BE2C (cell line): ENCODE measurements at regions not wholly inside any gene's neighbourhood (a gene's known extent, or its start where the extent isn't known, plus 50 kb on each side); places are given as distances from the start of the nearest gene placed in this dataset.

ENCODE experiments used
- DNase-seq: peaks from one replicate; pipeline ENCODE4 v3.0.0-alpha.2; 2020
- H3K27me3 ChIP-seq: fragments of 250-450 bp; sonication (Bioruptor Pico); 2 replicates; pipeline ENCODE4 v1.5.1; 2020; ENCODE audit warnings: mild to moderate bottlenecking
- H3K36me3 ChIP-seq: fragments of 250-450 bp; sonication (Bioruptor Pico); 2 replicates; pipeline ENCODE4 v1.5.1; 2020; ENCODE audit warnings: mild to moderate bottlenecking
- H3K4me1 ChIP-seq: fragments of 250-450 bp; sonication (Bioruptor Pico); 2 replicates; pipeline ENCODE4 v1.5.1; 2020
- H3K4me3 ChIP-seq: 2 replicates; pipeline ENCODE4 v1.5.1; 2011; ENCODE audit warnings: low read depth, low read length
- H3K9me3 ChIP-seq: fragments of 250-450 bp; sonication (Bioruptor Pico); 2 replicates; pipeline ENCODE4 v1.5.1; 2020
- CTCF ChIP-seq: IDR thresholded peaks from 2 replicates; pipeline ENCODE4 v1.5.1; 2012; ENCODE audit warnings: mild to moderate bottlenecking, low read depth, low read length

GRCh38 chr22:27348634-27349033, 452.9 kb downstream of the MN1 start:
- H3K4me1 ChIP-seq = no peaks in the 10 kb centered on the region
- DNase-seq = no peak
- H3K9me3 ChIP-seq = no peaks in the 10 kb centered on the region
- no peak for TF ChIP-seq CTCF
- no peak overlapping the region for H3K4me3 ChIP-seq
- H3K36me3 ChIP-seq = no peaks in the 10 kb centered on the region
- no peaks in the 10 kb centered on the region for H3K27me3 ChIP-seq

GRCh38 chr22:27349456-27349855, 452.1 kb downstream of the MN1 start:
- no peak for TF ChIP-seq CTCF
- Histone ChIP-seq H3K36me3 (no peaks in the 10 kb centered on the region), H3K4me1 (no peaks in the 10 kb centered on the region), H3K9me3 (no peaks in the 10 kb centered on the region), H3K27me3 (no peaks in the 10 kb centered on the region), H3K4me3 (no peak overlapping the region)
- DNase-seq = no peak

GRCh38 chr22:27350306-27350705, 451.2 kb downstream of the MN1 start:
- H3K27me3 ChIP-seq = no peaks in the 10 kb centered on the region
- no peak for DNase-seq
- H3K4me3 ChIP-seq = no peak overlapping the region
- no peaks in the 10 kb centered on the region for H3K9me3 ChIP-seq
- H3K4me1 ChIP-seq = no peaks in the 10 kb centered on the region
- H3K36me3 ChIP-seq = no peaks in the 10 kb centered on the region
- no peak for TF ChIP-seq CTCF

DNA sequence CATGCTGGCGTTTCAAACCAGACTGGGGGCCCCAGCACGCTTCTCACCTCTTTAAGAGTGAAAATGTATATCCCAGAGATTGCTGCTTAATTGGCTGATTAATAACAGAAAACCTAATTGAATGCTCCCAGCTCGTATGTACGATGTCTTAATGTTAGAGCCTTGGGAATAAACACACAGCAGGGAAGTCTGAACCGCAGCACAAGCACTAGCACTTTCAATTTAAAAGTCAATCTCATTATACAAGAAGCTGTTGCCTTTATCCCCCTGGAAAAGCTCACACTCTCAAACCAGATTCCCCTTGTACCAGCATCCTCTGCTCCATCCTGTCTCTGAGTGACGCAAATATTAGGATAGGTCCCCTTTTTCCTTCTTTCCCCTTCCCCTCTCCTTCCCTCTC, 449.1 kb downstream of the MN1 start:
- Histone ChIP-seq H3K9me3 (no peaks in the 10 kb centered on the region; the same call in 1 of the 2 replicates), H3K36me3 (no peaks in the 10 kb centered on the region), H3K4me1 (no peaks in the 10 kb centered on the region), H3K4me3 (no peak overlapping the region), H3K27me3 (no peaks in the 10 kb centered on the region)
- no peak for TF ChIP-seq CTCF
- DNase-seq = no peak

DNA sequence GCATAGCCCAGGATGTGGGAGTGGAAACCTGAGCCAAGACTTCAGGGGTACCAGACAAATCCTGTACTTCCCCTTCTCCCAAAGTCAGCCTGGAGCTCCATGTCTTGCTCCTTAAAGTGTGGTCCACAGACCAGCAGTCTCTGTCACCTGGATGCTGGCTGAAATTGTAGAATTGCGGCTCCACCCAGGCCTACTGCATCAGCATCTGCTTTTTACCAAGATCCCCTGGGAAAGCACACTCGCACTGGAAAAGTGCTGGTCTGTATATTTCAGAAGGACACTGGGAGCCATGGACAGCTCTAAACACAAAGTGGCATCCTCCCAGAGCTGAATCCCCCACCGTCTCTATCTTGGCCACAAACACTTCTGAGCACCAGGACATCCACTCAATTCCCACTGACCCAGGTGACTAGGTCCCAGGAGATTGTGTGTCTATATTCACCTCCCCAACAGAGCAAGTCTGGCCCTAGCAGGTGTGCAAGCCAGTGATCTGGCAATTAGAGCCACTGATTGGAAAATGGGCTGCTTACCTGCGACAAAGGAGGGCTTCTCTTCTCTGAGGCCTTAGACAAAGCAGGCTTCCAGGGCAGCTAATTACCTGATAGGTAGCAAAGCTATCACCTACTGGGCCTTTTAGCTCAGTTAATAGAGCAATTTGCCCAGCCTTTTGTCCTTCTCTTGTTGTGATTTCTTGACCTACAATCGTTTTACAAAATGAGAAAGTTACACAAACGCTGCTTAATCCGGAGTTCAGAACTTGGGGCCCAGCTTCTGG, 443.3 kb downstream of the MN1 start:
- TF ChIP-seq CTCF = no peak
- DNase-seq = no peak
- no peaks in the 10 kb centered on the region for H3K4me1 ChIP-seq
- peaks cover 12% of the 10 kb centered on the region for H3K27me3 ChIP-seq
- H3K36me3 ChIP-seq = no peaks in the 10 kb centered on the region
- H3K9me3 ChIP-seq = no peaks in the 10 kb centered on the region; the same call in 1 of the 2 replicates
- H3K4me3 ChIP-seq = no peak overlapping the region

- Histone ChIP-seq H3K9me3 (no peaks in the 10 kb centered on the region), H3K36me3 (no peaks in the 10 kb centered on the region), H3K4me1 (no peaks in the 10 kb centered on the region), H3K27me3 (peaks cover 39% of the 10 kb centered on the region), H3K4me3 (no peak overlapping the region)
- DNase-seq = no peak
- TF ChIP-seq CTCF = no peak
These were observed 431.3 kb downstream of the MN1 start for GRCh38 chr22:27370269-27370668.
